SK-N-SH (cell line): ENCODE measurements at regions not wholly inside any gene's neighbourhood (a gene's known extent, or its start where the extent isn't known, plus 50 kb on each side); places are given as distances from the start of the nearest gene placed in this dataset.

ENCODE experiments used
- CTCF ChIA-PET: fragments of 300-600, 350-600 bp; formaldehyde crosslinking; extraction: SDS; loops from one replicate; lab custom pipeline; 2021; lab: Yijun Ruan, JAX
- POLR2A ChIA-PET: fragments of 350-600 bp; sonication (Branson Sonifier 250); formaldehyde crosslinking; extraction: SDS; loops from one replicate; lab custom pipeline; 2020; ENCODE audit warnings: antibody characterized with exemption, inconsistent platforms; lab: Yijun Ruan, JAX
- DNase-seq: peaks from one replicate; pipeline ENCODE4 v3.0.0; 2012
- H2AFZ ChIP-seq: fragments of 200-600 bp; sonication (generic); 2 replicates; pipeline ENCODE4 v1.8.1; 2016; ENCODE audit warnings: antibody characterized with exemption, mild to moderate bottlenecking, low read depth
- H3F3A ChIP-seq: fragments of 200-600 bp; sonication (generic); replicated peaks from 2 replicates; pipeline ENCODE3; 2016; ENCODE audit warnings: antibody characterized with exemption, mild to moderate bottlenecking; ENCODE audit not compliant: insufficient read depth
- H3K27ac ChIP-seq, 2 experiments: fragments of 200-500 bp in 1 of 2; fragments of 200-600 bp in 1 of 2; sonication (Bioruptor generic) in 1 of 2; sonication (generic), shearing (Covaris generic) in 1 of 2; 2 replicates each; pipeline versions ENCODE4 v1.5.1 to v1.6.1; 2014 to 2016; ENCODE audit warnings: low read depth in 2 of 2, inconsistent platforms in 1 of 2, low read length in 1 of 2, mild to moderate bottlenecking in 1 of 2, mixed read lengths in 1 of 2
- H3K27me3 ChIP-seq: fragments of 200-600 bp; sonication (generic), shearing (Covaris generic); 2 replicates; pipeline ENCODE4 v1.6.1; 2016; ENCODE audit warnings: mixed run types; ENCODE audit not compliant: insufficient read depth
- H3K36me3 ChIP-seq, 2 experiments: fragments of 200-500 bp in 1 of 2; fragments of 200-600 bp in 1 of 2; sonication (Bioruptor generic) in 1 of 2; sonication (generic) in 1 of 2; replicated peaks in 1 of 2; 2 replicates each; pipeline versions ENCODE3 to v1.5.1; 2014 to 2016; ENCODE audit warnings: low read length in 1 of 2, mild to moderate bottlenecking in 1 of 2; ENCODE audit not compliant: insufficient read depth in 2 of 2, control insufficient read depth in 1 of 2
- H3K4me1 ChIP-seq, 2 experiments: fragments of 200-500 bp in 1 of 2; fragments of 200-600 bp in 1 of 2; sonication (Bioruptor generic) in 1 of 2; sonication (generic), shearing (Covaris generic) in 1 of 2; 2 replicates each; pipeline versions ENCODE4 v1.5.1 to v1.6.1; 2014 to 2016; ENCODE audit warnings: low read depth in 1 of 2, low read length in 1 of 2, mixed run types in 1 of 2; ENCODE audit not compliant: insufficient read depth in 2 of 2, control insufficient read depth in 1 of 2
- H3K4me2 ChIP-seq: fragments of 200-600 bp; sonication (generic), shearing (Covaris generic); 2 replicates; pipeline ENCODE4 v1.6.1; 2017; ENCODE audit warnings: mixed run types
- H3K4me3 ChIP-seq, 2 experiments: fragments of 200-500 bp in 1 of 2; fragments of 200-600 bp in 1 of 2; sonication (Bioruptor generic) in 1 of 2; sonication (generic), shearing (Covaris generic) in 1 of 2; 2 replicates each; pipeline versions ENCODE4 v1.5.1 to v1.8.1; 2014 to 2016; ENCODE audit warnings: low read depth in 2 of 2, inconsistent platforms in 1 of 2, low read length in 1 of 2, mild to moderate bottlenecking in 1 of 2, mixed read lengths in 1 of 2, moderate library complexity in 1 of 2
- H3K79me2 ChIP-seq: fragments of 200-600 bp; sonication (generic); 2 replicates; pipeline ENCODE4 v1.8.1; 2017; ENCODE audit warnings: mild to moderate bottlenecking; ENCODE audit not compliant: insufficient read depth
- H3K9ac ChIP-seq: fragments of 200-600 bp; sonication (generic); 2 replicates; pipeline ENCODE4 v1.6.1; 2017; ENCODE audit warnings: mixed run types
- H3K9me2 ChIP-seq: fragments of 200-600 bp; sonication (generic); 2 replicates; pipeline ENCODE4 v1.6.1; 2017; ENCODE audit warnings: mixed run types
- H3K9me3 ChIP-seq: fragments of 200-600 bp; sonication (generic); 2 replicates; pipeline ENCODE4 v1.6.1; 2017; ENCODE audit warnings: mixed run types, mild to moderate bottlenecking, moderate library complexity
- H4K20me1 ChIP-seq: fragments of 200-600 bp; sonication (generic); 2 replicates; pipeline ENCODE4 v1.6.1; 2017; ENCODE audit warnings: mild to moderate bottlenecking, mixed run types; ENCODE audit not compliant: insufficient read depth
- GABPA ChIP-seq: IDR thresholded peaks from 2 replicates; pipeline ENCODE4 v1.4.0; 2012; ENCODE audit warnings: low read depth, mild to moderate bottlenecking
- GATA2 ChIP-seq: sonication (generic); formaldehyde crosslinking; IDR thresholded peaks from 2 replicates; pipeline ENCODE4 v1.5.0; 2020; ENCODE audit warnings: mild to moderate bottlenecking, missing genetic modification reagents
- MEF2A ChIP-seq: IDR thresholded peaks from 2 replicates; pipeline ENCODE4 v1.4.0; 2012; ENCODE audit warnings: low read depth, borderline replicate concordance
- NRF1 ChIP-seq: IDR thresholded peaks from 2 replicates; pipeline ENCODE4 v1.6.1; 2012; ENCODE audit warnings: low read depth, mild to moderate bottlenecking, low read length
- POLR2AphosphoS5 ChIP-seq: IDR thresholded peaks from 2 replicates; pipeline ENCODE4 v1.6.1; 2012; ENCODE audit warnings: low read depth, low read length
- RAD21 ChIP-seq: IDR thresholded peaks from 2 replicates; pipeline ENCODE4 v1.6.1; 2012; ENCODE audit warnings: mild to moderate bottlenecking, low read length
- SMC3 ChIP-seq: IDR thresholded peaks from 2 replicates; pipeline ENCODE4 v1.6.1; 2012; ENCODE audit warnings: low read depth, low read length, improper control_type of control experiment
- TEAD4 ChIP-seq: IDR thresholded peaks from 2 replicates; pipeline ENCODE4 v1.4.0; 2012; ENCODE audit warnings: mild to moderate bottlenecking, borderline replicate concordance; ENCODE audit not compliant: insufficient read depth
- YY1 ChIP-seq: IDR thresholded peaks from 2 replicates; pipeline ENCODE4 v1.4.0; 2012; ENCODE audit warnings: low read depth, mild to moderate bottlenecking
- WGBS: methylation state at CpG from one replicate; pipeline ENCODE4 v1.1.6; 2017; ENCODE audit warnings: low lambda C conversion rate; 5-methylcytosine and 5-hydroxymethylcytosine counted together
- TF ChIP-seq, protein P1 (sequence below): IDR thresholded peaks from 2 replicates; pipeline ENCODE4; 2012
- TF ChIP-seq, protein P2 (sequence below): IDR thresholded peaks from 2 replicates; pipeline ENCODE4 v1.4.0; 2012; ENCODE audit warnings: low read depth, borderline replicate concordance
- TF ChIP-seq, protein P3 (sequence below): fragments of 200-600 bp; sonication (generic); IDR thresholded peaks from 2 replicates; pipeline ENCODE4 v1.6.1; 2017; ENCODE audit warnings: antibody characterized with exemption, mild to moderate bottlenecking, moderate library complexity
- TF ChIP-seq, protein P4 (sequence below): IDR thresholded peaks from 2 replicates; pipeline ENCODE4 v1.6.1; 2012; ENCODE audit warnings: mild to moderate bottlenecking, low read depth, low read length, moderate library complexity
- TF ChIP-seq, protein P5 (sequence below): IDR thresholded peaks from 2 replicates; pipeline ENCODE4 v1.4.0; 2012; ENCODE audit warnings: low read depth

DNA sequence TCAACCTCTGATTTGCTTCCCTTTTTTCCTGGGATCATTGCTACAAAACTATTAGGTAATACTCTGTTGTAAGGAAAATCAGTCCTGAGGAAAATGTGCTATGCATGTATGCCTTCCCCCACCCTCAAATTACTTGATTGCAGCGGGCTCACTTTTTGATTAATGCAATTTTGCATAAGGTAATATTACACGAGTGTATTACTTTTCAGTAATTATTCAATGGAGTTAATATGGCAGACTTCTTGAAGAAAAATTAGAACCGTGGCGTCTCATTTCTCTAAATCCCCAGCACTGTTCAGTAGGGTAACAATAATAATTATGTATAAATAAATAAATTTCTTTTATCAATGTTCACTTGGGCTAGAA, 527.6 kb upstream of the FANCL start:
- 40% methylated on average over 4 of the region's 4 CpGs for WGBS
- TF ChIP-seq, protein P1, sequence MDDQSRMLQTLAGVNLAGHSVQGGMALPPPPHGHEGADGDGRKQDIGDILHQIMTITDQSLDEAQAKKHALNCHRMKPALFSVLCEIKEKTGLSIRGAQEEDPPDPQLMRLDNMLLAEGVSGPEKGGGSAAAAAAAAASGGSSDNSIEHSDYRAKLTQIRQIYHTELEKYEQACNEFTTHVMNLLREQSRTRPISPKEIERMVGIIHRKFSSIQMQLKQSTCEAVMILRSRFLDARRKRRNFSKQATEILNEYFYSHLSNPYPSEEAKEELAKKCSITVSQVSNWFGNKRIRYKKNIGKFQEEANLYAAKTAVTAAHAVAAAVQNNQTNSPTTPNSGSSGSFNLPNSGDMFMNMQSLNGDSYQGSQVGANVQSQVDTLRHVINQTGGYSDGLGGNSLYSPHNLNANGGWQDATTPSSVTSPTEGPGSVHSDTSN, result no peak
- TF ChIP-seq, protein P2, sequence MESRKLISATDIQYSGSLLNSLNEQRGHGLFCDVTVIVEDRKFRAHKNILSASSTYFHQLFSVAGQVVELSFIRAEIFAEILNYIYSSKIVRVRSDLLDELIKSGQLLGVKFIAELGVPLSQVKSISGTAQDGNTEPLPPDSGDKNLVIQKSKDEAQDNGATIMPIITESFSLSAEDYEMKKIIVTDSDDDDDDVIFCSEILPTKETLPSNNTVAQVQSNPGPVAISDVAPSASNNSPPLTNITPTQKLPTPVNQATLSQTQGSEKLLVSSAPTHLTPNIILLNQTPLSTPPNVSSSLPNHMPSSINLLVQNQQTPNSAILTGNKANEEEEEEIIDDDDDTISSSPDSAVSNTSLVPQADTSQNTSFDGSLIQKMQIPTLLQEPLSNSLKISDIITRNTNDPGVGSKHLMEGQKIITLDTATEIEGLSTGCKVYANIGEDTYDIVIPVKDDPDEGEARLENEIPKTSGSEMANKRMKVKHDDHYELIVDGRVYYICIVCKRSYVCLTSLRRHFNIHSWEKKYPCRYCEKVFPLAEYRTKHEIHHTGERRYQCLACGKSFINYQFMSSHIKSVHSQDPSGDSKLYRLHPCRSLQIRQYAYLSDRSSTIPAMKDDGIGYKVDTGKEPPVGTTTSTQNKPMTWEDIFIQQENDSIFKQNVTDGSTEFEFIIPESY, result no peak
- TF ChIP-seq, protein P3, sequence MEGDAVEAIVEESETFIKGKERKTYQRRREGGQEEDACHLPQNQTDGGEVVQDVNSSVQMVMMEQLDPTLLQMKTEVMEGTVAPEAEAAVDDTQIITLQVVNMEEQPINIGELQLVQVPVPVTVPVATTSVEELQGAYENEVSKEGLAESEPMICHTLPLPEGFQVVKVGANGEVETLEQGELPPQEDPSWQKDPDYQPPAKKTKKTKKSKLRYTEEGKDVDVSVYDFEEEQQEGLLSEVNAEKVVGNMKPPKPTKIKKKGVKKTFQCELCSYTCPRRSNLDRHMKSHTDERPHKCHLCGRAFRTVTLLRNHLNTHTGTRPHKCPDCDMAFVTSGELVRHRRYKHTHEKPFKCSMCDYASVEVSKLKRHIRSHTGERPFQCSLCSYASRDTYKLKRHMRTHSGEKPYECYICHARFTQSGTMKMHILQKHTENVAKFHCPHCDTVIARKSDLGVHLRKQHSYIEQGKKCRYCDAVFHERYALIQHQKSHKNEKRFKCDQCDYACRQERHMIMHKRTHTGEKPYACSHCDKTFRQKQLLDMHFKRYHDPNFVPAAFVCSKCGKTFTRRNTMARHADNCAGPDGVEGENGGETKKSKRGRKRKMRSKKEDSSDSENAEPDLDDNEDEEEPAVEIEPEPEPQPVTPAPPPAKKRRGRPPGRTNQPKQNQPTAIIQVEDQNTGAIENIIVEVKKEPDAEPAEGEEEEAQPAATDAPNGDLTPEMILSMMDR, result no peak
- TF ChIP-seq POLR2AphosphoS5 (no peak), GABPA (no peak), SMC3 (no peak), MEF2A (no peak), YY1 (no peak), RAD21 (no peak), TEAD4 (no peak), GATA2 (CRISPR knock-in tag) (no peak), NRF1 (no peak)
- TF ChIP-seq, protein P4, sequence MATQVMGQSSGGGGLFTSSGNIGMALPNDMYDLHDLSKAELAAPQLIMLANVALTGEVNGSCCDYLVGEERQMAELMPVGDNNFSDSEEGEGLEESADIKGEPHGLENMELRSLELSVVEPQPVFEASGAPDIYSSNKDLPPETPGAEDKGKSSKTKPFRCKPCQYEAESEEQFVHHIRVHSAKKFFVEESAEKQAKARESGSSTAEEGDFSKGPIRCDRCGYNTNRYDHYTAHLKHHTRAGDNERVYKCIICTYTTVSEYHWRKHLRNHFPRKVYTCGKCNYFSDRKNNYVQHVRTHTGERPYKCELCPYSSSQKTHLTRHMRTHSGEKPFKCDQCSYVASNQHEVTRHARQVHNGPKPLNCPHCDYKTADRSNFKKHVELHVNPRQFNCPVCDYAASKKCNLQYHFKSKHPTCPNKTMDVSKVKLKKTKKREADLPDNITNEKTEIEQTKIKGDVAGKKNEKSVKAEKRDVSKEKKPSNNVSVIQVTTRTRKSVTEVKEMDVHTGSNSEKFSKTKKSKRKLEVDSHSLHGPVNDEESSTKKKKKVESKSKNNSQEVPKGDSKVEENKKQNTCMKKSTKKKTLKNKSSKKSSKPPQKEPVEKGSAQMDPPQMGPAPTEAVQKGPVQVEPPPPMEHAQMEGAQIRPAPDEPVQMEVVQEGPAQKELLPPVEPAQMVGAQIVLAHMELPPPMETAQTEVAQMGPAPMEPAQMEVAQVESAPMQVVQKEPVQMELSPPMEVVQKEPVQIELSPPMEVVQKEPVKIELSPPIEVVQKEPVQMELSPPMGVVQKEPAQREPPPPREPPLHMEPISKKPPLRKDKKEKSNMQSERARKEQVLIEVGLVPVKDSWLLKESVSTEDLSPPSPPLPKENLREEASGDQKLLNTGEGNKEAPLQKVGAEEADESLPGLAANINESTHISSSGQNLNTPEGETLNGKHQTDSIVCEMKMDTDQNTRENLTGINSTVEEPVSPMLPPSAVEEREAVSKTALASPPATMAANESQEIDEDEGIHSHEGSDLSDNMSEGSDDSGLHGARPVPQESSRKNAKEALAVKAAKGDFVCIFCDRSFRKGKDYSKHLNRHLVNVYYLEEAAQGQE, result no peak
- TF ChIP-seq, protein P5, sequence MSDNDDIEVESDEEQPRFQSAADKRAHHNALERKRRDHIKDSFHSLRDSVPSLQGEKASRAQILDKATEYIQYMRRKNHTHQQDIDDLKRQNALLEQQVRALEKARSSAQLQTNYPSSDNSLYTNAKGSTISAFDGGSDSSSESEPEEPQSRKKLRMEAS, result no peak
- no peaks in the 10 kb centered on the region for H3F3A ChIP-seq
- no peaks in the 10 kb centered on the region for H3K27me3 ChIP-seq
- H3K4me3 ChIP-seq, result no peak overlapping the region
- no peak overlapping the region for H2AFZ ChIP-seq
- H3K4me2 ChIP-seq, result no peak overlapping the region
- no peak overlapping the region for H3K9ac ChIP-seq
- H3K36me3 ChIP-seq, result no peaks in the 10 kb centered on the region
- no peaks in the 10 kb centered on the region for H3K9me3 ChIP-seq
- POLR2A ChIA-PET, result no interaction called here
- DNase-seq, result no peak
- peak overlapping the region in 1 of 2 experiments; percentile 58; a peak in 1 of 4 replicates for H3K27ac ChIP-seq
- no peaks in the 10 kb centered on the region for H3K9me2 ChIP-seq
- CTCF ChIA-PET, result interaction anchor here (1.5 kb wide), 1 partner anchor 1781 kb away, joined by 4 read pairs; no protein-coding TSS in a partner anchor
- H3K79me2 ChIP-seq, result no peaks in the 10 kb centered on the region
- peaks cover 0 to 12% of the 10 kb centered on the region in 2 experiments; a peak in 2 of 4 replicates for H3K4me1 ChIP-seq
- no peaks in the 10 kb centered on the region for H4K20me1 ChIP-seq
